HG03045 (cell line): ENCODE measurements at regions not wholly inside any gene's neighbourhood (a gene's known extent, or its start where the extent isn't known, plus 50 kb on each side); places are given as distances from the start of the nearest gene placed in this dataset.

ENCODE experiments used
- ATAC-seq: cut with Tn5 transposase; IDR thresholded peaks from one replicate; pipeline ENCODE4 v1.9.1; 2021; ENCODE audit warnings: mild to moderate bottlenecking, moderate library complexity; ENCODE audit not compliant: unreplicated experiment

- no peak for ATAC-seq
Observed at GRCh38 chr7:11895337-11895736, 63.3 kb upstream of the THSD7A start.

GRCh38 chr7:11896663-11897062 is 64.7 kb upstream of the THSD7A start:
- ATAC-seq = no peak

GRCh38 chr7:11899247-11899646 is 67.2 kb upstream of the THSD7A start:
- no peak for ATAC-seq

GRCh38 chr7:11910253-11910652 is 78.3 kb upstream of the THSD7A start:
- no peak for ATAC-seq

- no peak for ATAC-seq
Observed at GRCh38 chr7:11911900-11912299, 79.9 kb upstream of the THSD7A start.

- no peak for ATAC-seq
Observed at GRCh38 chr7:11914645-11915044, 82.6 kb upstream of the THSD7A start.

- no peak for ATAC-seq
Observed at GRCh38 chr7:11923376-11923930, 91.5 kb upstream of the THSD7A start.

- no peak for ATAC-seq
Observed at GRCh38 chr7:11931307-11931706, 99.3 kb upstream of the THSD7A start.

GRCh38 chr7:11934796-11935195 is 102.8 kb upstream of the THSD7A start:
- ATAC-seq = no peak

GRCh38 chr7:11935905-11936304 is 103.9 kb upstream of the THSD7A start:
- ATAC-seq = no peak

- ATAC-seq = no peak
Observed at GRCh38 chr7:11946794-11947193, 114.8 kb upstream of the THSD7A start.

- ATAC-seq = no peak
Observed at GRCh38 chr7:11950281-11950680, 118.3 kb upstream of the THSD7A start.

GRCh38 chr7:11950942-11951341 is 118.9 kb upstream of the THSD7A start:
- ATAC-seq = no peak

- ATAC-seq = no peak
Observed at GRCh38 chr7:11951909-11952308, 119.9 kb upstream of the THSD7A start.

- no peak for ATAC-seq
Observed at GRCh38 chr7:11952972-11953371, 121.0 kb upstream of the THSD7A start.

GRCh38 chr7:11956991-11957390 is 125.0 kb upstream of the THSD7A start:
- no peak for ATAC-seq

GRCh38 chr7:11957956-11958355 is 126.0 kb upstream of the THSD7A start:
- ATAC-seq = no peak

- no peak for ATAC-seq
Observed at GRCh38 chr7:11959121-11959520, 127.1 kb upstream of the THSD7A start.

GRCh38 chr7:11960621-11961020 is 128.6 kb upstream of the THSD7A start:
- no peak for ATAC-seq

- no peak for ATAC-seq
Observed at GRCh38 chr7:11969643-11970042, 137.6 kb upstream of the THSD7A start.

- no peak for ATAC-seq
Observed at GRCh38 chr7:11970132-11970531, 138.1 kb upstream of the THSD7A start.

GRCh38 chr7:11985376-11985775 is 153.4 kb upstream of the THSD7A start:
- no peak for ATAC-seq

GRCh38 chr7:11985971-11986370 is 154.0 kb upstream of the THSD7A start:
- no peak for ATAC-seq

- ATAC-seq = no peak
Observed at GRCh38 chr7:11988186-11988585, 156.2 kb upstream of the THSD7A start.
